ENCODE measurements at regions not wholly inside any gene's neighbourhood (a gene's known extent, or its start where the extent isn't known, plus 50 kb on each side); places are given as distances from the start of the nearest gene placed in this dataset.

DNA sequence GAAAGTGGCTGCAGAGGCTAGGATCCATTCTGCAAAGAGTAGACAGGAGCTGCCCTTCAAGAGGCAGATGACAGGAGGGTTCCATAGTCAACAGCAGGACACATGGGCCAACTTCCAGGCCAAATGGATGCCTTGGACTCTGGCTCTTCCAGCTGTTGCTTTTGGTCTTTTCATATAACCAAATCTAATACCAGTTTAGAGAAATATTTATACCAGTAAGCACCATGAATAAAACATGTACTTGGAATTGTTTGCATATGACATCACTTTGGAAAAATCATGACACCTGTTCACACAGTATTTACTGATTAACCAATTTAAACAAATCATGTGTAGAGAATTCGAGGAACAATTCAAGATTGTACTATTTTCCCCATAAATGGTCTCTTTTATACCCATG lies 481.3 kb downstream of the DMRT2 start:
- Histone ChIP-seq H3K36me3 (ENCODE audit: control insufficient read depth in 2 of 2, insufficient read depth in 2 of 2, low read length in 1 of 2) (no peaks in the 10 kb centered on the region), H3K9me3 (ENCODE audit: control insufficient read depth in 2 of 2, insufficient read depth in 1 of 2, low read depth in 1 of 2, low read length in 1 of 2) (peaks cover 2 to 6% of the 10 kb centered on the region in 2 donors), H3K4me1 (ENCODE audit: control insufficient read depth in 2 of 2, insufficient read depth in 2 of 2, low read length in 1 of 2) (no peaks in the 10 kb centered on the region), H3K27ac (ENCODE audit: low read depth in 2 of 2, low read length in 1 of 2) (no peak overlapping the region), H3K27me3 (ENCODE audit: control insufficient read depth in 1 of 2, insufficient read depth in 2 of 2, low read length in 2 of 2) (no peaks in the 10 kb centered on the region), H3K4me3 (ENCODE audit: low read depth in 1 of 2, low read length in 2 of 2) (no peak overlapping the region)
- WGBS, 2 donors, result 48 to 55% methylated on average over 1 of the region's 1 CpG

DNA sequence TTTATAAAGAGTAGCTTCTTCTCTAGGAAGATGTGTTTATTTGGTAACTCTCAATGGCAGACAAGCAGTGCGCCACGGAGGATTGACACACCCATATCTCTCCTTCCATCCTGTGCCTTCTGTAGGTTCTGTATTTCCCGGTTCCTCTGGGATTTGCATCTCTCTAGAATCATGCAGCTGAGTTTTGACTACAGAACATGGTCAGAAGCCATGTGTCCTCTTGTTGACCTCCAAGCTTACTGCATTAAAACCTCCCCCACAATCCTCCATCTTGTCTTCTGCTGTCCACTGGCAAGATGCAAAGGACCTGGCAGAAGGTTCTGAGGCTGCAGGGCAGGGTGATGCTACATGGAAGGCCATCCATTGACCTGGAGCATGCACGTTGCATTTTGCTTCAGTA lies 482.0 kb downstream of the DMRT2 start:
- peaks cover 2 to 6% of the 10 kb centered on the region in 2 donors for H3K9me3 ChIP-seq (ENCODE audit: control insufficient read depth in 2 of 2, insufficient read depth in 1 of 2, low read depth in 1 of 2, low read length in 1 of 2)
- H3K27me3 ChIP-seq (ENCODE audit: control insufficient read depth in 1 of 2, insufficient read depth in 2 of 2, low read length in 2 of 2), result no peaks in the 10 kb centered on the region
- H3K4me1 ChIP-seq (ENCODE audit: control insufficient read depth in 2 of 2, insufficient read depth in 2 of 2, low read length in 1 of 2), result no peaks in the 10 kb centered on the region
- WGBS, 2 donors, result 67 to 77% methylated on average over 4 of the region's 4 CpGs
- H3K36me3 ChIP-seq (ENCODE audit: control insufficient read depth in 2 of 2, insufficient read depth in 2 of 2, low read length in 1 of 2), result no peaks in the 10 kb centered on the region
- no peak overlapping the region for H3K4me3 ChIP-seq (ENCODE audit: low read depth in 1 of 2, low read length in 2 of 2)
- no peak overlapping the region for H3K27ac ChIP-seq (ENCODE audit: low read depth in 2 of 2, low read length in 1 of 2)

DNA sequence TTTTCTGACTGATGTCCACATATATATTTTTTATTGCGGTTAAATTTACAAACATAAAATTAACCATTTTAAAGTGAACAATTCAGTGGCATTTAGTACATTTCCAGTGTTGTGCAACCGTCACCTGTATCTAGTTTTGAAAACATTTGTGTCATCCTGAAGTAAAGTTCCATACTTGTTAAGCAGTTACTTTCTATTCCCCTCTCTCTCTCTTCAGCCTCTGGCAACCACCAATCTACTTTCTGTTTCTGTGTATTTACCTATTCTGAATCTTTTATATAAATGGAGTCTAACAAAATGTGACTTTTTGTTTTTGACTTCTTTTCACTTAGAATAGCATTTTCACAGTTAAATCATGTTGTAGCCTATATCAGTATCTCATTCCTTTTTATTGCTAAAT lies 480.1 kb upstream of the SMARCA2 start:
- H3K27ac ChIP-seq (ENCODE audit: low read depth in 2 of 2, low read length in 1 of 2), result no peak overlapping the region

DNA sequence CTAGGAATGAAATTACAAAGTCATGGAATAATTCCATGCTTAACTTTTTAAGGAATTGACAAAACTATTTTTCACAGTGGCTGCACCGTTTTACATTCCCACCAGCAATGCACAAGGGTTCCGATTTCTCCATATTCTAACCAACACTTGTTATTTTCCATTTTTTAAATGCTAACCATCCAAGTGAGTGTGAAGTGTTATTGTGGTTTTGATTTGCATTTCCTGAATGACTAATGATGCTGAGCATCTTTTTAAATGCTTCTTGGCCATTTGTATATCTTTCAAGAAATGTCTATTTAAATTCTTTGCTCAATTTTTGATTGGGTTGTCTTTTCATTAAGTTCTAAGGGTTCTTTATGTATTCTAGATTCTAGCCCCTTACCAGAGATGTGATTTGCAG lies 479.5 kb upstream of the SMARCA2 start:
- Histone ChIP-seq H3K36me3 (ENCODE audit: control insufficient read depth in 2 of 2, insufficient read depth in 2 of 2, low read length in 1 of 2) (no peaks in the 10 kb centered on the region), H3K4me3 (ENCODE audit: low read depth in 1 of 2, low read length in 2 of 2) (no peak overlapping the region), H3K9me3 (ENCODE audit: control insufficient read depth in 2 of 2, insufficient read depth in 1 of 2, low read depth in 1 of 2, low read length in 1 of 2) (peaks cover 0 to 3% of the 10 kb centered on the region in 2 donors), H3K27ac (ENCODE audit: low read depth in 2 of 2, low read length in 1 of 2) (no peak overlapping the region), H3K4me1 (ENCODE audit: control insufficient read depth in 2 of 2, insufficient read depth in 2 of 2, low read length in 1 of 2) (no peaks in the 10 kb centered on the region), H3K27me3 (ENCODE audit: control insufficient read depth in 1 of 2, insufficient read depth in 2 of 2, low read length in 2 of 2) (peaks cover 0 to 4% of the 10 kb centered on the region in 2 donors)
- 81 to 86% methylated on average over 2 of the region's 2 CpGs for WGBS, 2 donors

More for the DNA sequence above, 480.1 kb upstream of the SMARCA2 start:
- Histone ChIP-seq H3K9me3 (ENCODE audit: control insufficient read depth in 2 of 2, insufficient read depth in 1 of 2, low read depth in 1 of 2, low read length in 1 of 2) (peaks cover 0 to 3% of the 10 kb centered on the region in 2 donors), H3K4me1 (ENCODE audit: control insufficient read depth in 2 of 2, insufficient read depth in 2 of 2, low read length in 1 of 2) (no peaks in the 10 kb centered on the region), H3K4me3 (ENCODE audit: low read depth in 1 of 2, low read length in 2 of 2) (no peak overlapping the region), H3K27me3 (ENCODE audit: control insufficient read depth in 1 of 2, insufficient read depth in 2 of 2, low read length in 2 of 2) (peaks cover 0 to 4% of the 10 kb centered on the region in 2 donors), H3K36me3 (ENCODE audit: control insufficient read depth in 2 of 2, insufficient read depth in 2 of 2, low read length in 1 of 2) (no peaks in the 10 kb centered on the region)
- WGBS, 2 donors, result 87 to 88% methylated on average over 2 of the region's 2 CpGs

DNA sequence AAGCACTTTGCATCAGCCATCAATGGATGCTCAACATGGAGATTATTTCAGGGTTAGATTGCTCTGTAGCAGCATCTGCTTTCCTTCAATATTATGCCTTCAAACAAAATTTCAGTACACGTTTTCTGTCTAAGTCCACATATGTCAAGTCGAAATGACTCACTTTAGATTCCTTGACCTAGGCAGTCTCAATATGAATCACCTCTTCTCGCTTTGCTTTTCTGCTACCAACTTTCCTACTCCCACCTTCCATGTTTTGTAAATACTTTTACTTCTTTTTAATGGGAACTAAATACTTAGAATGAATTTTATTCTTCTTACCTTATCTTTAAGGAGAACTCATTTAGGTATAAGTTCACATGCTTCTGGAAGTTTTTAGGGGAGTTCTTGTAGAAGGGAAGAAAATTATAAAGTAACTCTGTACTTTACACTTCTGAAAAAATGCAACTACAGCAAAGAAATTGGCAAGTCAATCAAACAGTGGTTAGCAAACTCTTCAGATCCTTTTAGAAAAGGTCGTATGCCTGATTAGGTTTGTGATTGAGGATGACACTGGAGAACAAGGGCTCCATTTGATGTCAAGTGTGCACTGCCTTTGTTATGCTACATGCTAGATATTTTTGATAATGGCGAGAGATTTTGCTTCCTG lies 478.5 kb upstream of the SMARCA2 start:
- Histone ChIP-seq H3K36me3 (ENCODE audit: control insufficient read depth in 2 of 2, insufficient read depth in 2 of 2, low read length in 1 of 2) (no peaks in the 10 kb centered on the region), H3K27me3 (ENCODE audit: control insufficient read depth in 1 of 2, insufficient read depth in 2 of 2, low read length in 2 of 2) (peaks cover 0 to 4% of the 10 kb centered on the region in 2 donors), H3K9me3 (ENCODE audit: control insufficient read depth in 2 of 2, insufficient read depth in 1 of 2, low read depth in 1 of 2, low read length in 1 of 2) (peaks cover 0 to 3% of the 10 kb centered on the region in 2 donors), H3K4me1 (ENCODE audit: control insufficient read depth in 2 of 2, insufficient read depth in 2 of 2, low read length in 1 of 2) (no peaks in the 10 kb centered on the region), H3K4me3 (ENCODE audit: low read depth in 1 of 2, low read length in 2 of 2) (no peak overlapping the region), H3K27ac (ENCODE audit: low read depth in 2 of 2, low read length in 1 of 2) (no peak overlapping the region)
- WGBS, 2 donors, result 57 to 68% methylated on average over 5 of the region's 5 CpGs

DNA sequence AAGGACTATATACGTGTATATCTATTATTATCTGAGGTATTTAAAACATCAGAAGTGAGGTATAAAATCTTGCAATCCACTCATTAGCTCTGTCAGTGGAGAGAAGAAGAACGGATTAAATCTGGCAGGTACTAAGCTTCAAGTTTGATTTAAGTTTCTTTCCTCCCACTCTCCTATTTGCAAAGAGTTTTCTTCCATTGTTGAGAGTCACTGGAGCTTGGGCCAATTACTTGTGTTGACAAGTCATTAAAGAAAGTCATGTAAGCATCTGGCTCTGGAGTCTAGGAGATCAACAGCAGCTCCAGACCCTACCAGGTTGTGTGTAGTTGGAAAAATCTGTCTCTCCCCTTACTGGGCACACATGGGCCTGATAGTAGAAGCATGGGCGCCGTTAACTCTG lies 476.8 kb upstream of the SMARCA2 start:
- WGBS, 2 donors, result 53 to 55% methylated on average over 4 of the region's 4 CpGs
- no peak overlapping the region for H3K27ac ChIP-seq (ENCODE audit: low read depth in 2 of 2, low read length in 1 of 2)
- H3K4me1 ChIP-seq (ENCODE audit: control insufficient read depth in 2 of 2, insufficient read depth in 2 of 2, low read length in 1 of 2), result no peaks in the 10 kb centered on the region
- H3K9me3 ChIP-seq (ENCODE audit: control insufficient read depth in 2 of 2, insufficient read depth in 1 of 2, low read depth in 1 of 2, low read length in 1 of 2), result no peaks in the 10 kb centered on the region
- H3K27me3 ChIP-seq (ENCODE audit: control insufficient read depth in 1 of 2, insufficient read depth in 2 of 2, low read length in 2 of 2), result peaks cover 0 to 4% of the 10 kb centered on the region in 2 donors
- no peak overlapping the region for H3K4me3 ChIP-seq (ENCODE audit: low read depth in 1 of 2, low read length in 2 of 2)
- H3K36me3 ChIP-seq (ENCODE audit: control insufficient read depth in 2 of 2, insufficient read depth in 2 of 2, low read length in 1 of 2), result no peaks in the 10 kb centered on the region

DNA sequence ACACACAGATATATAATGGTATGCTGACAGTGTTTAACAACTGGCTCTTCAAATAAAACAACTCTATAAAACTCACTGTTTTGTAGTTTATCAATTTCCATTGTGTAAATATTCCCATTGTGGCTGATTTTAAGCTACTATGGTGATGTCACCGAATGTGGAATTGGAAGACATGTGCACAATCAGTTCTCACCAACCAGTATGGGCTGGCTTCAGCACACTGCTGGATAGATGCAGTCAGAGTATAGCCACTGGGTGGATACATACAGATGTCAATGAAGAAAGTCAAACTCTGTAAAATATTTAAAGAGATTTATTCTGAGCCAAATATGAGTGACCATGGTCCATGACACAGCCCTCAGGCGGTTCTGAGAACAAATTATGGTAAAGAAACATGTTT lies 475.9 kb upstream of the SMARCA2 start:
- WGBS, 2 donors, result 74 to 77% methylated on average over 2 of the region's 2 CpGs

DNA sequence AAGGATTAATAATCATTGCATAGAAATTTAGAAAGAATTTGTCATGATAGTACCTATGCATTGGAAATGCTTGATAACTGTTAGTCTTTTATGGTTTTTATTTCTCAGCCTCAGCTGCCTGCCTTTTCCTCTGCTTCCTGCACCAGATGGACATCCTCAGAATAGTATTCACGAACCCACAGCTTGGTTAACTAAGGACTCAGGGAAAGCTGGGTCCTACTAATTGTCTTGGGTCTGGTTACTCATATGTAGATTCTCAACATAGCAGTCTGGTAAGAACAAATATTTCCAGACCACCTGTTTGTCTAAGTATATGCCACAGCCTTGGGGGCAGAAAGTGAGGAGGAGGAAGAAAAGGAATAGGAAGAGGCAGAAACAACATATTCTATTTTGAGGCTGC lies 464.5 kb upstream of the SMARCA2 start:
- Histone ChIP-seq H3K4me1 (ENCODE audit: control insufficient read depth in 2 of 2, insufficient read depth in 2 of 2, low read length in 1 of 2) (no peaks in the 10 kb centered on the region), H3K9me3 (ENCODE audit: control insufficient read depth in 2 of 2, insufficient read depth in 1 of 2, low read depth in 1 of 2, low read length in 1 of 2) (no peaks in the 10 kb centered on the region), H3K36me3 (ENCODE audit: control insufficient read depth in 2 of 2, insufficient read depth in 2 of 2, low read length in 1 of 2) (no peaks in the 10 kb centered on the region), H3K27ac (ENCODE audit: low read depth in 2 of 2, low read length in 1 of 2) (no peak overlapping the region), H3K27me3 (ENCODE audit: control insufficient read depth in 1 of 2, insufficient read depth in 2 of 2, low read length in 2 of 2) (no peaks in the 10 kb centered on the region), H3K4me3 (ENCODE audit: low read depth in 1 of 2, low read length in 2 of 2) (no peak overlapping the region)
- WGBS, 2 donors, result 56 to 69% methylated on average over 1 of the region's 1 CpG

More for the DNA sequence above, 475.9 kb upstream of the SMARCA2 start:
- no peak overlapping the region for H3K4me3 ChIP-seq (ENCODE audit: low read depth in 1 of 2, low read length in 2 of 2)
- H3K27me3 ChIP-seq (ENCODE audit: control insufficient read depth in 1 of 2, insufficient read depth in 2 of 2, low read length in 2 of 2), result peaks cover 0 to 4% of the 10 kb centered on the region in 2 donors
- no peaks in the 10 kb centered on the region for H3K4me1 ChIP-seq (ENCODE audit: control insufficient read depth in 2 of 2, insufficient read depth in 2 of 2, low read length in 1 of 2)
- H3K9me3 ChIP-seq (ENCODE audit: control insufficient read depth in 2 of 2, insufficient read depth in 1 of 2, low read depth in 1 of 2, low read length in 1 of 2), result no peaks in the 10 kb centered on the region
- H3K27ac ChIP-seq (ENCODE audit: low read depth in 2 of 2, low read length in 1 of 2), result no peak overlapping the region
- no peaks in the 10 kb centered on the region for H3K36me3 ChIP-seq (ENCODE audit: control insufficient read depth in 2 of 2, insufficient read depth in 2 of 2, low read length in 1 of 2)

DNA sequence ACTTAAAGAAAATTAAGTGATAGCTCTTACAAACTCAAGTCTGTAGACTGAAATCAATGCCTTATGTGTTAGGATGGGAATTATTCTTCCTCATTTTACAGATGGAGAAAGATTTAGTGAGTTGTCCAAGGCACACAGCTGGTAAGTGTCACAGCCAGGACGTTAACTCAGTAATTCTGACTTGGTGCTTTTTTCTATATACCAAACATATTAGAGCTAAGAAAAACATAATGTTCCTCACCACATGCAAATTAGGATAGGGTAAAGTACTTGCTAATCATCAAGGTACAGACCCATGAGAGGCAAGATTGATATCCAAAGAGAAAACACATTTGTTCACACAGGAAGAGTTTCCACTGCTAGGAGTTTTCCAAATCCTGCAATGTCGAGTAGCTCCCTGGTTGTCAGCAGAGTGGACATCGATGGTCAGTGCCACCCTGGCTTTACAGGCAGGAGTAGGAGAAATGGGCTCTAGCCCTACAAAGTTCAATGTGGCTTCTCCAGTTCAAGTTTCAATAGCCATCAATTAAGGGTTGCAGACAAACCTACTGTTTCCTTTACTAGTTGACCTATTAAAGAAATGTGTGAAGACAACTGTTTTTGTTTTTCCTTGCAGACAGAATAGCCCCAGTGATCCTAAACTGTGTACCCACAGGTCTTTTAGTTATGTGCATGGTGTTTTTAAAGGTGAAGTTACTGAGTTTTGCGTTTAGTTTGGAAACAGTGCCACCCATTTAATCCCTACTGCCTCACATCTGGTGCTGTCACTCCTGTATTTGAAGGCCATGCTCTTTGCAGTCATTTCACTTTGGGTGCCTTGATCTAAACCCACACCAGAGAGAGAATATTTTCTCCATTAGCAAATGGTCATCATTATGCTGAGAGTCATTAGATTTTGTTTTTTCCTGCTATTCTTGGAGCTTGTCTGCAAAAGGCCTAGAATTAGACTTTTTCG lies 460.8 kb upstream of the SMARCA2 start:
- no peaks in the 10 kb centered on the region for H3K4me1 ChIP-seq (ENCODE audit: control insufficient read depth in 2 of 2, insufficient read depth in 2 of 2, low read length in 1 of 2)
- 55 to 56% methylated on average over 5 of the region's 5 CpGs for WGBS, 2 donors
- H3K36me3 ChIP-seq (ENCODE audit: control insufficient read depth in 2 of 2, insufficient read depth in 2 of 2, low read length in 1 of 2), result no peaks in the 10 kb centered on the region
- no peak overlapping the region for H3K27ac ChIP-seq (ENCODE audit: low read depth in 2 of 2, low read length in 1 of 2)
- H3K27me3 ChIP-seq (ENCODE audit: control insufficient read depth in 1 of 2, insufficient read depth in 2 of 2, low read length in 2 of 2), result no peaks in the 10 kb centered on the region
- no peaks in the 10 kb centered on the region for H3K9me3 ChIP-seq (ENCODE audit: control insufficient read depth in 2 of 2, insufficient read depth in 1 of 2, low read depth in 1 of 2, low read length in 1 of 2)
- no peak overlapping the region for H3K4me3 ChIP-seq (ENCODE audit: low read depth in 1 of 2, low read length in 2 of 2)
